ENCODE measurements at regions not wholly inside any gene's neighbourhood (a gene's known extent, or its start where the extent isn't known, plus 50 kb on each side); places are given as distances from the start of the nearest gene placed in this dataset.
A peak's percentile ranks its signal among the peaks of the same experiment; 100 is the strongest.

DNA sequence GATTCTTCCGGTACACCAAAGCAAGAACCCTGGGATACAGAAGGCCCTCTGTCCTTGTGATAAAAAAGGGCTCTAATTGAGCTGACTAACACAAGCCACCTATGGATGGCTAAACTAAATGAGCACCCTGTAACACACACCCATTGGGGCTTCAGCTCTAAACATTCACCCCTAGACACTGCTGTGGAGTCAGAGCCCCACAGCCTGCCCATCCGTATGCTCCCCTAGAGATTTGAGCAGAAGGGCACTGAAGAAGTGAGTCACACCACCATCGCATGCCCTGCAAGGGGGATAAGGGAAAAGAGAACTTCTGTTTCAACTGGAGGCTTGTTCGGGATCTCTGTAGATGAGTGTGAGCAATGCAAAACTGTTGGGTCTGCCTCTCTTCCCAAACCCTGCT, 545.2 kb downstream of the KCTD8 start:
- no peak for DNase-seq (ENCODE audit: extremely low read depth, low read depth)

DNA sequence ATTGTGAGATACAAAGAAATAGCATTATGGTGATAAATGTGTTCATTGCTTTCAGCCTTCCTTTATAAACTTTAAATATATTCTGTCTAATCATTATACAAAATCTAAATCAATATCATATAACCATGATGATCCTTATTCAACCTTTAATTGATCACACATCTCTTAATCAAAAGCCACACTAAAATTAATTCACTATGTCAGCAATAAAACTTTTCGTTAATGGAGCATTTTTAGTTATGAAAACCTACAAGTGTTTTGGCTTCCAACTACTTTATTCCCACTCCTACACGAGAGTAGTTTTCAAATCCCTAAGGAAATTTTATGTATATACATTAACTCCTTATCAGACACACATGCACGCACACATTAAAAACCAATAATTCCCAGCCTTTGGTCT, 530.2 kb downstream of the KCTD8 start:
- DNase-seq (ENCODE audit: extremely low read depth, low read depth) = no peak

DNA sequence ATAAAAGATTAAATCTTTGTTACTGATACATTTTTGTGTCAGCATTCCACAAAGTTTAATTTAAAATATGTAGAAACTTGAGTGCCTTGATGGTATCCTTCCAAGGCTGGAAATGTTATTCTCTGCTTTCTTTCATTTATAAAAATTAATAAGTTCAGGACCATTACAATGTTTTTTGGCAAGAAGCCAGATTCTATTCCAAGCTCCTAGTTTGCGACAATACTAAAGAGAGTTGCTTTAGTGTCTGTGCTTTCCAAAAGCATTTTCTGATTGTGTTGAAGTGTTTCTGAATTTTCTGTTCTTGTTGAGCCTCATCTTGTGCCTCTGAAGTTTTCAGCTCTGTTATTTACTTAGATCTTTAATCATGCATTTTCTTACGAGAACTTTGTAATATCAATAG, 516.2 kb downstream of the KCTD8 start:
- no peak for DNase-seq (ENCODE audit: extremely low read depth, low read depth)

DNA sequence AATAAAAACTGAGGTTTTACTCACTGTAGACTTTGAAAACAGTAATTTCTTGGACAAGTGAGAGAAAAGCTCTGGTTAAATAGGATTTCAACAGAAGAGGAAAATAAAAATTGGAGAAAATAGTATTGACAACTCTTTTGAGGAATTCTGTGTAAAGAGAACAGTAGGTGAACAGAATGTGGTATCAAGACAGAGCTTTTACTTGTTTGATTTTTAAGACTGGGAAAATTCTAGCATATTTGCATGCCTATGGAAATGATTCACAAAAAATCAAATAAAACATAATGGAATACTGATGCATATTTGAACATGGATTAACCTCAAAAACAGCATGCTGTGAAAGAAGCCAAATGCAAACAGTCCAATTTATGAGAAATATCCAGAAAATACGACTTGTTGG, 504.6 kb downstream of the KCTD8 start:
- no peak for DNase-seq (ENCODE audit: extremely low read depth, low read depth)

DNA sequence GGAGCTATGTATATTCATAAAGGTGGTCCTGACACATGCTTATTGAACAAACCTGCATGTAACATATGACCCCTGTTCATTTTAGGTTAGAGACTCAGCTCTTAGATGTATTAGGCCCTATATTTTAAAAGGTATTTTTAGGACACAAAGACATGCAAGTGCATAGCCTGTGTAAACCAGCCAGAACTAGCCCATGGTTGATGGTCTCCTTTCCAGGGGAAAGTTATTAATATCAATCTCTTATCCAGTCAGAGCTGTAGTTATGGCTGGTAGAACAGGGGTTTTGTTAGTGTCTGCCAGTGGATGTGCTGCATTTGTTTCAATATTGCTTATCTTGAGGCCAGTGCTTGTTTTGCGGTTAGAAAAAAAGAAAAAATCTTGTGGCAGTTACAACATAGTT, 488.6 kb downstream of the KCTD8 start:
- DNase-seq (ENCODE audit: extremely low read depth, low read depth) = no peak

DNA sequence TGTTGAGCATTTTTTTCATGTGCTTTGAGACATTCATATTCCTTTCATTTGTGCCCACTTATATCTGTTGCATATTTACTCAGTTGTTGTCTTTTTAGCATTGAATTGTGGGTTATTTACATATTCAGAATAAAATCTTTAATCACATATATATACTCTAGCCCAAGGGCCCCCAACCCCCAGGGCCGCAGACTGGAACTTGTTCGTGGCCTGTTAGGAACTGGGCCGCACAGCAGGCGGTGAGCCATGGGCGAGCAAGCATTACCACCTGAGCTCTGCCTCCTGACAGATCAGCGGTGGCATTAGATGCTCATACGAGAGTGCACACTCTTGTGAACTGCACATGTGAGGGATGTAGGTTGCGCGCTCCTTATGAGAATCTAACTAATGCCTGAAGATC, 480.6 kb downstream of the KCTD8 start:
- no peak for DNase-seq (ENCODE audit: extremely low read depth, low read depth)

DNA sequence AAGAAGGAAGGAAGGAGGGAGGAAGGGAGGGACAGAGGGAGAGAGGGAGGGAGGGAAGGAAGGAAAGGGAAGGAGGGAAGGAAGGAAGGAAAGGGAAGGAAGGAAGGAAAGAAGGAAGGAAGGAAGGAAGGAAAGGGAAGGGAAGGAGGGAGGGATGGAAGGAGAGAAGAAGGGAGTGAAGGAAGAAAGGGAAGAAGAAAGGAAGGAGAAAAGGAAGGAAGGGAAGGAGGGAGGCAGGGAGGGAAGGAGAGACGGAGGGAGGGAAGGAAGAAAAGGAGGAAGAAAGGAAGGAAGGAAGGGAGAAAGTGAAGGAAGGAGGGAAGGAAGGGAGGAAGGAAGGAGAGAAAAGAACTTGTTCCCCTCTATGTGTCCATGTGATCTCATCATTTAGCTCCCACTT, 465.0 kb downstream of the KCTD8 start:
- no peak for DNase-seq (ENCODE audit: extremely low read depth, low read depth)

DNA sequence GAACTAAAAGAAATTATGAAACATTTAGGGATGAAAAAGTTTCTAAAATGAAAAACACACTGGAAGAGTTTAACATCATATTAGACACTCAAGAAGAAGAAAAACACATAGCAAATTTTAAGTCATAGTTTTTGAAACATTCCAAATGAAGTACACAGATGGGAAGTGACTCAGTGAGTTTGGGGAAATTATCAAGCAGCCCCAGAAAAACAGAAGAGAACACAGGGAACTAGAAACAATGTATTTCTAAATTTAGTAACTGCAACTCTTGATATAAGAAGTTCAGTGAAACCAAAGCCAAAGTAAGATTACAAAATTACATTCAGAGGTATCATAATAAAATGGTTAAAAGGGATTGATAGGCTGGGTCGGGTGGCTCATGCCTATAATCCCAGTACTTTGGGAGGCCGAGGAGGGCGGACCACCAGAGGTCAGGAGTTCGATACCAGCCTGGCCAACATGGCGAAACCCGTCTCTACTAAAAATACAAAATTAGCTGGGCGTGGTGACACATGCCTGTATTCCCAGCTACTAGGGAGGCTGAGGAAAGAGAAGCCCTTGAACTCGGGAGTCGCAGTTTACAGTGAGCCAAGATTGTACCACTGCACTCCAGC, 461.2 kb downstream of the KCTD8 start:
- DNase-seq (ENCODE audit: extremely low read depth, low read depth) = no peak

DNA sequence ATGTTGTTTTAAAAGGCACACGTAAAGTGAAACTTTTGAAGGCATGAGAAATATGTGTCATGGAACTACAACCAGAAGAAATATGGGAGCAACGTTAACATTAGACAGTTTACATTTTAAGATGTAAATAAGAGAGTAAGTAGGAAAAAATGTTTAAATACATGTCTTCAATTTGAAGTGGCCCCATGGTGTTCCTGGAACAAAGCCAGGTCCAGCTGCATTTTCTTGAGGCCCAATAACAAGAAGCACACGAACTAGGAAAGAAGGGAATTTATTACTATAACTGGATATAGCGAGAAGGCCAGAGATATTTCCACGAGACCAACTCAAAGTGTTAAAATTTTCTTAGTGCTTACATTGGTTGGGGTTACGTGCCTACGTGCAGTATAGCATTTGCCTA, 458.1 kb downstream of the KCTD8 start:
- no peak for DNase-seq (ENCODE audit: extremely low read depth, low read depth)

DNA sequence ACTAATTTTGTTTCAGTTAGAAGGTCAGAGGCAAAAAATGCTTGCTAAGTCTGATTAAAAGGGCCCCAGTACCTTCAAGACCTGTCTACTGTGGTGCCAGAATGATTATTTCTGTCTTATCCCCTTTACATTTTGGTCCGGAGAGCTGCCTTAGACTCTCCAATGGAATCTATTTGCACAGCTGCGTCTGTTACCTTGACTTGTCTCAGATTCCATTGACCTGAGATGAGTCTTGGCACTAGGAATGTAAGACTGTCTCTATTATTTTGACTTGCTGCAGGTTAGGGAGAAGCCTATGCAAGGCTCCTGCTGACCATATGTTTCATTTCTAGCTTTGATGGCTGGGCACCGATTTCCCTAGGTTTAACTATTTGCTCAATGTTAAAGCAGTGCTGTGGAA, 457.6 kb downstream of the KCTD8 start:
- DNase-seq (ENCODE audit: extremely low read depth, low read depth) = no peak

DNA sequence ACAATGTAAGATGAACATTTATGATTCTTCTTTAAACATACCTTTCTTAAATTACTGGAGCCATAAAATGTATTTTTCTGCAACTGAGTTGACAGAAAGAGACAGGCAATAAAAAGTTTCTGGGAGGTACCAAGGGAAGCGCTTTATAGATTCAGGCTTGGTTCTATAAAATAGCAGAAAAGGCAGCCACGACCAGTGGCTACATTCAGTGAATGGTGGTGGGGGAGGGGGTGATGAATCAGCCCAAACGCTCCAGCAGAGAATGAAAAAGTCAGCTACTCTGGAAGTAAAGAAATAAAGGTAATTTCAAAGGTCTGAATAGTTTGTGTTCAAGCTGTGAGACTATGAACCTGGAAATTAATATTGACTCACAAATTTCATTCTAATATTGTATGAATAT, 456.1 kb downstream of the KCTD8 start:
- no peak for DNase-seq (ENCODE audit: extremely low read depth, low read depth)

DNA sequence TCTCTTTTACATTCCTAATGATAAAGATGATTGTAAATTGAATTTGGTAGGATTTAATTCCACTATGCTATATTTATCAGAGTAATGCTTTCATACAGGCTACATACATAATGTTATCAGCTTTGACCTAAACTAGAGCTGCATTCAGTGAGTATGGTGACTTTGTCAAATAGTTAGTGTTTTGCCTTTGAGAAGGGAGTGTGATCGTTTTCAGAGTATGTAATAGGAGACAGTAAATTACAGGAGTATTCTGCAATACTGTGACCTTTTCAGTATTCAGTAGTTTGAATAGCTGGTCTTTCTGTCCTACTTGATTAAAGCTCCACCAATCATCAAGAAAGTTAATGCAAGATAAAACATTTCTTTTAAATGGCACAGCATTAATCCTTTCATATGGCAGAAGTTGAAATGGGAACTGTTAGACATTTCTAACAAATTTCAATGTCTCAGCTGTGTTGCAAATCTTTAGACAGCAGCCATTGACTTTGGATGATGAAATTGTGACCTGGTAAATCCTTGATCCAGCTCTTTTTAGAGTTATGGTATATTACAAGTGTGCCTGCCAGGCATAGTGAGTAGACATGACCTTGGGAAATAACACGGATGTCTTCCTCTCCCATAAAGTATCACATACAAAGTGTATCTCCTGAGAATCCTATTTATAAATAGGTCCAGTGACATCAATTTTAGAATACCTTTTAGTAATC, 455.3 kb downstream of the KCTD8 start:
- DNase-seq (ENCODE audit: extremely low read depth, low read depth) = no peak

DNA sequence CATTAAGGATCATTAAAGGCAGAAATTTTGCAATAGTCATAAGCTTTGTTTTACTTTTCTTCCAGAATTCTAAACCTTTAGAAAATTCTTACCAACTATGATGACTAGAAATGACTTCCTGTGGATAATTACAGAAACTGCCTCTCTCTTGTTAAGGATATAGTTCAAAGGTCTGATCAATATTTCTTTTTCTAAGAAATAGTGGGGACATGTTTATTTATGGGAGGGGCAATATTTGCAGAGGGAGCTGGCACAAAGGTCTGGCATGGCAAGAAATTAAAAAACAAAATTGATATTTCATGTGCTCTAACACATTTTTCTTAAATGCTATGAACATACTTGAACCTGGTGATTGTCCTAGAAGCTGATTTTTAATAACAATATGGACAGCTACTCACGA, 448.9 kb downstream of the KCTD8 start:
- DNase-seq (ENCODE audit: extremely low read depth, low read depth) = no peak

DNA sequence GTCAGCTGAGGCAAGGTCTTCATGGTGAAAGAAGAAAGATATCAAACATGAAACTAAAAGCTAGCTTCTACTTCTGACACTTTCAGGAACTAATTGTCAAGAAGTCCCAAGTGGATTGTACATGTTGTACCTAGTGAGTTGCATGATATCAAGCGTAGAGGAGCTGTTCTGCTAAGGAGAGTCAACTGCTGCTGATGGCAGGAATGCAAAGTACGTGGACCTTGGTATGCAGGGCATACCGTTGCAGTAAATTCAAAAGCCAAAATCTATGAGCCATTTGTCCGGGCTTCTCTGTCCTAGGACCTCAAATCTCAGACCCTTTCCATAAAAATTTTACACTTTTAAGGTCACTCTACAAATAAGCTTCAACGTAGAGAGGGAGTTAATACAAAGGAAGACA, 446.2 kb downstream of the KCTD8 start:
- DNase-seq (ENCODE audit: extremely low read depth, low read depth) = no peak

DNA sequence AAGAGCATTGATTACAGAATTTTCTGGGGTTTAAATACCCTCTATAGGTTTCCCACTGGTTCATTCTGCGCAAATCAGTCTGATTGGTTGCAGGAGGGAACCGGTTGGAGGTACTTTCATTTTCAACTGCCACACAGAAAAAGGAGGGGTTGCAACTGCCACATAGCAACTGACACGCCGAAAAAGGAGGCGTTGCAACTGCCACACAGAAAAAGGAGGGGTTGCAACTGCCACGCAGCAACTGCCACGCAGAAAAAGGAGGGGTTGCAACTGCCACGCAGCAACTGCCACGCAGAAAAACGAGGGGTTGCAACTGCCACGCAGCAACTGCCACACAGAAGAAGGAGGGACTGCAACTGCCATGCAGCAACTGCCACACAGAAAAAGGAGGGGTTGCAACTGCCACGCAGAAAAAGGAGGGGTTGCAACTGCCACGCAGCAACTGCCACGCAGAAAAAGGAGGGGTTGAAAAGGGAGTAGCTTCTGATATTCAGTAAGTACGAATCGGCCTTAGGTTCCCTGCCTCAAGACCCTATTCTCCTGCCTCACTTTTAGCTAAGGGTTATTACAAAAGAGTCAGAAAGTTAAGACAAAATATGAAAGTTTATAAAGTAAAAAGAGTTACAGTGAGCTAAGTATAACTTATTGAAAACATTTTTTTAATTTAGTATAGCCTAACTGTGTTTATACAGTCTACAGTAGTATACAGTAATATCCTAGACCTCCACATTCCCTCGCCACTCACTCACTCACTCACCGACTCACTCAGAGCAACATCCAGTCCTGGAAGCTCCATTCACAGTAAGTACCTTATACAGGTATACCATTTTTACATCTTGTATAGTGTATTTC, 431.8 kb downstream of the KCTD8 start:
- DNase-seq (ENCODE audit: extremely low read depth, low read depth) = peak; percentile 47

DNA sequence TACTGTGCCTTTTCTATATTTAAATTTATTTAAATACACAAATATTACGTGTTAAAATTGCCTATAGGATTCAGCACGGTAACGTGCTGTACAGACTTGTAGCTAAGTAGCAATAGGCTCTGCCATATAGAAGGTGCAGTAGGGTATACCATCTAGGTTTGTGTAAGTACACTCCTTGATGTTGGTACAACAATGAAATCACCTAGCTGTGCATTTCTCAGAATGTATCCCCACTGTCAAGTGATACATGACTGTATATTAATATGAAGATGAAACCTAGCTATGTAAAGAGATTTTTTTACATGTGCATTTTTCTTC, 431.2 kb downstream of the KCTD8 start:
- no peak for DNase-seq (ENCODE audit: extremely low read depth, low read depth)

DNA sequence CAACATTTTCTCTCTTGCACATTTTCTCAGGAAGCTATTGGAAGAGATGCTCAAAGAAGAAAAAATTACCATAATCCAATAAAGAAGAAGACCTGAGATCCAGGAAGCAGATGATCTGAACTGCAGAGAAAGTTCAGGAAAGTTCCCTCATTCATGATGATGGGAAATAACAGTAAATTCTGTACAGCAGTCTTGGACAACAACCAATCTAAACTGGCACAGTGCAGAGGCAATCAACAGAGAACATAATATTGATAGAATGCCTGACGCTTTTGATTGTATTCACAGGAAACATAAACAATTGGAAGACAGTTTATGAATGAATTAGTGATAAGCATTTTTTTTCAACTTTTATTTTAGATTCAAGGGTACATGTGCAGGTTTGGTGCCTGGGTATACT, 428.9 kb downstream of the KCTD8 start:
- DNase-seq (ENCODE audit: extremely low read depth, low read depth) = no peak

DNA sequence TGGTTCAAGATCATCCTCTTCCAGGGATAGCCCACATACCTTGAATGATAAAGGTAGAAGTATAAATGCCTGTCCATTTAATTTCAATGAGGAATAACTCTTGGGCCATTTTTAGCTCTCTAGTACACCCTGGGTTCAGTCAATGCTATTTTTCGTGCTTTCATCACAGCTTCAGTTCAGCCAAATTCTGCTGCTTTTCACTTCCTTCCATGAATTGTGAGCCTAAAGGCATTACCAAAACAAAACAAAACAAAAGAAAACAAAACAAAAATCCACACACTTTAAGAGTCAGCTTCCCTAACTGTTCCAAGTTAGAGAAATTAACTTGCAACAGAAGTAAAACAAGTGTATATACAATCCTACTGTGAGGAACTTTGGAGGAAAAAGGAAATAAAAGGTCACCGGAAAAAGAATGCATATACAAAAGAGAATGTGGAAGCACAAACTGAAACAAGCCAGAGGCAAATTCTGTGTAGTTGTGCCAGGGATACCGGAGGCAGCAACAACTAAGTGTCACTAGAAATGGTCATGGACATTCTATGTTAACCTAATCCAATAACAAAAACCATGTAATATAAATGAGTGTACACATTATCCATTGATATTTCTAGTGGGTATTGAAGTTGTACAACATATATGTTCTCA, 423.1 kb downstream of the KCTD8 start:
- no peak for DNase-seq (ENCODE audit: extremely low read depth, low read depth)

DNA sequence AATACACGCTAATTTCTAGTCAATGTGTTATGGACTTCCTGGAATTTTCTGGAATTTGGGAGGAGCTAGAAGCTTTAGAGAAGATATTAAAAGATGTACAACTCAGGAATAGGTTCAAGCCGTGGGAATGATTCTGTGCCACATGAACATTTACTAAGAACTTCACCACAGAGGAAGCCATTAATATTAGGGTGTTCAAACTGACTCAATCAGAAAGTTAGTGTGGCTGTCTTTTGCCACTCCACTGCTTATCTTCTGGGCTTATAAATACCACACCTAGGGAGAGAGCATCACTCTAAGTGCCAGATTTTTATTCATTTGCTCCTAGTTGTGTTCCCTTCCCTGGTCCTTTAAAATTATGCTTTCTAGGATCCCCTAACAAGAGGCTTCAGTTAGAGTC, 409.8 kb downstream of the KCTD8 start:
- no peak for DNase-seq (ENCODE audit: extremely low read depth, low read depth)

DNA sequence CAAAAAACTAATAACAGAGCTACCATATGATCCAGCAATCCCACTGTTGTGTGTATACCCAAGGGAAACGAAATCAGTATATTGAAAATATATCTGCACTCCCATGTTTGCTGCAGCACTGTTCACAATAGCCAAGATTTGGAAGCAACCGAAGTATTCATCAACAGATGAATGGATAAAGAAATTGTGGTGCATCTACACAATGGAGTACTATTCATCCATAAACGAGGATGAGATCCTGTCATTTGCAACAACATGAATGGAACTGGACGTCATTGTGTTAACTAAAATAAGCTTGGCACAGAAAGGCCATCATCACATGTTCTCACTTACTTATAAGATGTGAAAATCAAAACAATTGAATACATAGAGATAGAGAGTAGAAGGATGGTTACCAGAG, 402.1 kb downstream of the KCTD8 start:
- DNase-seq (ENCODE audit: extremely low read depth, low read depth) = no peak

DNA sequence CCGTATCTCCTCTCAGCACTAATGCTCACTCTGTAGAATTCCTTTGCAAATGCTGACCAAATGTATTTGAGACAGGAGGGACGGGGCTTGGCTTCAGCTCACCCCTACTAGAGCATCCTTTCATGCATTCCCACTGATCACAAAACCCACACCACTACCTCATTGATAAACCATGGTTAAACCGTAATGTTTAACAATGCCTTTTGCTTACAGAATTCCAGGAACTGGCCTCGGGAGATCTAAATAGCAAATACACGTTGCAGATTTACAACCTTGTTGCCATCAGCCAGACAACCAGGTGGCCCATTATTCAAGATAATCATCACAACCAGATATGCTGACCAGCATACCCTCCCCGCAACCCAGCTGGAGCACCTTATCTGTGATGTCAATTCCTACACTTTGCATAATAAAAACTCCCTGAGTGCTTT, 391.9 kb downstream of the KCTD8 start:
- DNase-seq (ENCODE audit: extremely low read depth, low read depth) = no peak

DNA sequence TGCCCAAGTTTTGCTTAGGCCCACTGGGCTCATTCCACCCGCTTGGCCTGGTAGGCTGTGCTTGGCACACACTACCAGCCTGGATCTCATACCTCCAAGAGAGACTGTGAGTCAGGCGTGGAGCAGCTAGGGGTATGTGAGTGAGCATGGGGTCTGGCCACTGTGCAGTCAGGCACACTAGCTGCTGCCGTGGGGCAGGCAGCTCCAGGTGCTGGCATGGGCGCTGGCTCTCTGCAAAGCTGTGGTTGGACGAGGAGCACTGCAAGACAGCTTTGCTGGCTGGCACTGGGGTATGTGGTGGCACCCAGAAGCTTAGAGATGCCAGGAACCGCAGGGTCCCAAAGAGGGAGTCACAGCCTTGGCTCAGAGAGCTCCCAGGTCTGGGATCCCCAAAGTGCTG, 377.8 kb downstream of the KCTD8 start:
- DNase-seq (ENCODE audit: extremely low read depth, low read depth) = no peak

All from NCI-H460 (cell line).